ENCODE measurements at regions not wholly inside any gene's neighbourhood (a gene's known extent, or its start where the extent isn't known, plus 50 kb on each side); places are given as distances from the start of the nearest gene placed in this dataset.
"Not testable (repeated sequence)": the region's sequence is repeated elsewhere in the genome, so short reads cannot be mapped to it uniquely, and the experiment has no call there.

GRCh38 chr1:96865731-96866685, 144.4 kb downstream of the PTBP2 start:
- no peak for DNase-seq (ENCODE audit: low read depth in 3 of 3)

- DNase-seq (ENCODE audit: low read depth in 3 of 3), result no peak
Measured at GRCh38 chr1:96872757-96873156, 151.2 kb downstream of the PTBP2 start.

- no peak for DNase-seq (ENCODE audit: low read depth in 3 of 3)
Measured at GRCh38 chr1:96878640-96879039, 157.1 kb downstream of the PTBP2 start.

GRCh38 chr1:96880626-96881025, 159.0 kb downstream of the PTBP2 start:
- no peak for DNase-seq (ENCODE audit: low read depth in 3 of 3)

- DNase-seq (ENCODE audit: low read depth in 3 of 3), result no peak
Measured at GRCh38 chr1:96882096-96882495, 160.5 kb downstream of the PTBP2 start.

- no peak for DNase-seq (ENCODE audit: low read depth in 3 of 3)
Measured at GRCh38 chr1:96886474-96886873, 164.9 kb downstream of the PTBP2 start.

- no peak for DNase-seq (ENCODE audit: low read depth in 3 of 3)
Measured at GRCh38 chr1:96887501-96887900, 165.9 kb downstream of the PTBP2 start.

- no peak for DNase-seq (ENCODE audit: low read depth in 3 of 3)
Measured at GRCh38 chr1:96901783-96902363, 180.3 kb downstream of the PTBP2 start.

- no peak for DNase-seq (ENCODE audit: low read depth in 3 of 3)
Measured at GRCh38 chr1:96912248-96912647, 190.7 kb downstream of the PTBP2 start.

- DNase-seq (ENCODE audit: low read depth in 3 of 3), result not testable (repeated sequence)
Measured at GRCh38 chr1:96915701-96916100, 194.1 kb downstream of the PTBP2 start.

- DNase-seq (ENCODE audit: low read depth in 3 of 3), result no peak
Measured at GRCh38 chr1:96918406-96918805, 196.8 kb downstream of the PTBP2 start.

- no peak for DNase-seq (ENCODE audit: low read depth in 3 of 3)
Measured at GRCh38 chr1:96922181-96922580, 200.6 kb downstream of the PTBP2 start.

GRCh38 chr1:96923753-96924152, 202.2 kb downstream of the PTBP2 start:
- no peak for DNase-seq (ENCODE audit: low read depth in 3 of 3)

GRCh38 chr1:96926176-96926575, 204.6 kb downstream of the PTBP2 start:
- no peak for DNase-seq (ENCODE audit: low read depth in 3 of 3)

- no peak for DNase-seq (ENCODE audit: low read depth in 3 of 3)
Measured at GRCh38 chr1:96927125-96927524, 205.5 kb downstream of the PTBP2 start.

- no peak for DNase-seq (ENCODE audit: low read depth in 3 of 3)
Measured at GRCh38 chr1:96931136-96931535, 209.6 kb downstream of the PTBP2 start.

GRCh38 chr1:96934282-96934681, 212.7 kb downstream of the PTBP2 start:
- no peak for DNase-seq (ENCODE audit: low read depth in 3 of 3)

- no peak for DNase-seq (ENCODE audit: low read depth in 3 of 3)
Measured at GRCh38 chr1:96944432-96945092, 223.0 kb downstream of the PTBP2 start.

GRCh38 chr1:96945509-96946084, 224.0 kb downstream of the PTBP2 start:
- no peak for DNase-seq (ENCODE audit: low read depth in 3 of 3)

GRCh38 chr1:96955307-96956012, 233.9 kb downstream of the PTBP2 start:
- no peak for DNase-seq (ENCODE audit: low read depth in 3 of 3)

- DNase-seq (ENCODE audit: low read depth in 3 of 3), result no peak
Measured at GRCh38 chr1:96962216-96962615, 240.6 kb downstream of the PTBP2 start.

GRCh38 chr1:96962751-96963211, 241.2 kb downstream of the PTBP2 start:
- no peak for DNase-seq (ENCODE audit: low read depth in 3 of 3)

Data from stimulated activated CD4-positive, alpha-beta T cell treated with anti-CD3 and anti-CD28 coated beads, TNF-alpha, amount 100 ng/mL, for 24 hours (primary cell).